ENCODE measurements at regions not wholly inside any gene's neighbourhood (a gene's known extent, or its start where the extent isn't known, plus 50 kb on each side); places are given as distances from the start of the nearest gene placed in this dataset.
"Not testable (repeated sequence)": the region's sequence is repeated elsewhere in the genome, so short reads cannot be mapped to it uniquely, and the experiment has no call there.

DNA sequence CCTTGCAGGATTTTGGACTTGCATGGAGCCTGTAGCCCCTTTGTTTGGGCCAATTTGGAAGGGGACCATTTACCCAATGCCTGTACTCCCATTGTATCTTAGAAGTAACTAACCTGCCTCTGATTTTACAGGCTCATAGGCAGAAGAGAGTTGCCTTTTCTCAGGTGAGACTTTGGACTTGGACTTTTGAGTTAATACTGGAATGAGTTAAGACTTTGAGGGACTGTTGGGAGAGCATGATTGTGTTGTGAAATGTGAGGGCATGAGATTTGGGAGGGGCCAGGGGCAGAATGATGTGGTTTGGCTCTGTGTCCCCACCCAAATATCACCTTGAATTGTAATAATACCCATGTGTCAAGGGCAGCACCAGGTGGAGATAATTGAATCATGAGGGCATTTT is 60.1 kb upstream of the ENPP6 start:
- TF ChIP-seq, protein P1, sequence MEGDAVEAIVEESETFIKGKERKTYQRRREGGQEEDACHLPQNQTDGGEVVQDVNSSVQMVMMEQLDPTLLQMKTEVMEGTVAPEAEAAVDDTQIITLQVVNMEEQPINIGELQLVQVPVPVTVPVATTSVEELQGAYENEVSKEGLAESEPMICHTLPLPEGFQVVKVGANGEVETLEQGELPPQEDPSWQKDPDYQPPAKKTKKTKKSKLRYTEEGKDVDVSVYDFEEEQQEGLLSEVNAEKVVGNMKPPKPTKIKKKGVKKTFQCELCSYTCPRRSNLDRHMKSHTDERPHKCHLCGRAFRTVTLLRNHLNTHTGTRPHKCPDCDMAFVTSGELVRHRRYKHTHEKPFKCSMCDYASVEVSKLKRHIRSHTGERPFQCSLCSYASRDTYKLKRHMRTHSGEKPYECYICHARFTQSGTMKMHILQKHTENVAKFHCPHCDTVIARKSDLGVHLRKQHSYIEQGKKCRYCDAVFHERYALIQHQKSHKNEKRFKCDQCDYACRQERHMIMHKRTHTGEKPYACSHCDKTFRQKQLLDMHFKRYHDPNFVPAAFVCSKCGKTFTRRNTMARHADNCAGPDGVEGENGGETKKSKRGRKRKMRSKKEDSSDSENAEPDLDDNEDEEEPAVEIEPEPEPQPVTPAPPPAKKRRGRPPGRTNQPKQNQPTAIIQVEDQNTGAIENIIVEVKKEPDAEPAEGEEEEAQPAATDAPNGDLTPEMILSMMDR (IDR thresholded peaks at IDR 0.05): not testable (repeated sequence)
- TF ChIP-seq EP300, POLR2AphosphoS5 (IDR thresholded peaks at IDR 0.05): not testable (repeated sequence)

Data from suprapubic skin (tissue), 4 donors.